ENCODE measurements at regions not wholly inside any gene's neighbourhood (a gene's known extent, or its start where the extent isn't known, plus 50 kb on each side); places are given as distances from the start of the nearest gene placed in this dataset.

GRCh38 chr5:15191012-15191411 is 309.0 kb upstream of the FBXL7 start:
- no peak for TF ChIP-seq CTCF (IDR thresholded peaks at IDR 0.05; ENCODE audit: low read depth, low read length, poor library complexity, severe bottlenecking)
- no peak for TF ChIP-seq EZH2phosphoT487 (IDR thresholded peaks at IDR 0.05; ENCODE audit: borderline replicate concordance, low read length)

Measured in DOHH2 (cell line).